HS-27A (cell line): ENCODE measurements at regions not wholly inside any gene's neighbourhood (a gene's known extent, or its start where the extent isn't known, plus 50 kb on each side); places are given as distances from the start of the nearest gene placed in this dataset.
"Not testable (repeated sequence)": the region's sequence is repeated elsewhere in the genome, so short reads cannot be mapped to it uniquely, and the experiment has no call there.

ENCODE experiments used
- DNase-seq: peaks from one replicate; pipeline ENCODE4 v3.0.0-alpha.2; 2012; ENCODE audit warnings: low read depth, missing footprints

- DNase-seq = no peak
Measured at GRCh38 chr7:121620206-121620605, 224.1 kb upstream of the FAM3C start.

- no peak for DNase-seq
Measured at GRCh38 chr7:121618182-121618581, 222.1 kb upstream of the FAM3C start.

GRCh38 chr7:121610243-121610642 lies 214.1 kb upstream of the FAM3C start:
- DNase-seq = no peak

GRCh38 chr7:121609208-121609607 lies 213.1 kb upstream of the FAM3C start:
- DNase-seq = no peak

GRCh38 chr7:121608785-121609184 lies 212.7 kb upstream of the FAM3C start:
- no peak for DNase-seq

GRCh38 chr7:121608183-121608582 lies 212.1 kb upstream of the FAM3C start:
- DNase-seq = not testable (repeated sequence)

GRCh38 chr7:121605317-121605680 lies 209.2 kb upstream of the FAM3C start:
- DNase-seq = no peak

GRCh38 chr7:121604627-121605316 lies 208.7 kb upstream of the FAM3C start:
- DNase-seq = no peak

GRCh38 chr7:121603886-121604285 lies 207.8 kb upstream of the FAM3C start:
- DNase-seq = no peak

- no peak for DNase-seq
Measured at GRCh38 chr7:121599887-121600286, 203.8 kb upstream of the FAM3C start.

GRCh38 chr7:121595758-121596696 lies 199.9 kb upstream of the FAM3C start:
- no peak for DNase-seq

GRCh38 chr7:121591926-121592325 lies 195.8 kb upstream of the FAM3C start:
- no peak for DNase-seq

GRCh38 chr7:121587435-121587834 lies 191.3 kb upstream of the FAM3C start:
- DNase-seq = no peak

- no peak for DNase-seq
Measured at GRCh38 chr7:121582258-121582657, 186.2 kb upstream of the FAM3C start.

GRCh38 chr7:121579639-121580038 lies 183.5 kb upstream of the FAM3C start:
- no peak for DNase-seq

- DNase-seq = no peak
Measured at GRCh38 chr7:121578669-121579068, 182.6 kb upstream of the FAM3C start.

GRCh38 chr7:121576148-121576917 lies 180.2 kb upstream of the FAM3C start:
- no peak for DNase-seq

GRCh38 chr7:121575194-121575765 lies 179.2 kb upstream of the FAM3C start:
- no peak for DNase-seq

GRCh38 chr7:121574109-121574508 lies 178.0 kb upstream of the FAM3C start:
- DNase-seq = no peak

- DNase-seq = no peak
Measured at GRCh38 chr7:121572615-121573014, 176.5 kb upstream of the FAM3C start.

GRCh38 chr7:121570365-121570764 lies 174.3 kb upstream of the FAM3C start:
- no peak for DNase-seq

GRCh38 chr7:121563177-121563576 lies 167.1 kb upstream of the FAM3C start:
- DNase-seq = no peak
